ENCODE measurements at regions not wholly inside any gene's neighbourhood (a gene's known extent, or its start where the extent isn't known, plus 50 kb on each side); places are given as distances from the start of the nearest gene placed in this dataset.

DNA sequence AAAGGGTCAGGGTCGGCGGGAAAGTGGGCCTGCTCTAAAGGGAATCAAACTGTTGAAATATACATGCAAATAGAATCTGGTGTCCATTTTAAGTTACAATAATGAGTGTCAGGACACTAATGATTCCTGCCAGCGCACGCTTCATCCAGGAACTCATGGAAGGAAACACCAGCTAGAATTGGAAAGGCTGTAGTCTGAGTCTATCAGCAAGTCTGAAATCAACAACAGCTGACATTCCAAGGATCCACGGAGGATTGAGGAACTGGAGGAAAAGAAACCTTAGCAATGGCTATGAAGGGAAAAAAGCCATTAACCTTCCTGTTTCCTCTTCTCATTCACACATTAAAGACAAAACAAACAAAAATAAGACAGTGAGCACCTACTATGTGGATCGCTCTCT, 1063.1 kb downstream of the NTRK3 start:
- no peak for TF ChIP-seq POLR2A (IDR thresholded peaks at IDR 0.05)
- TF ChIP-seq, protein P1, sequence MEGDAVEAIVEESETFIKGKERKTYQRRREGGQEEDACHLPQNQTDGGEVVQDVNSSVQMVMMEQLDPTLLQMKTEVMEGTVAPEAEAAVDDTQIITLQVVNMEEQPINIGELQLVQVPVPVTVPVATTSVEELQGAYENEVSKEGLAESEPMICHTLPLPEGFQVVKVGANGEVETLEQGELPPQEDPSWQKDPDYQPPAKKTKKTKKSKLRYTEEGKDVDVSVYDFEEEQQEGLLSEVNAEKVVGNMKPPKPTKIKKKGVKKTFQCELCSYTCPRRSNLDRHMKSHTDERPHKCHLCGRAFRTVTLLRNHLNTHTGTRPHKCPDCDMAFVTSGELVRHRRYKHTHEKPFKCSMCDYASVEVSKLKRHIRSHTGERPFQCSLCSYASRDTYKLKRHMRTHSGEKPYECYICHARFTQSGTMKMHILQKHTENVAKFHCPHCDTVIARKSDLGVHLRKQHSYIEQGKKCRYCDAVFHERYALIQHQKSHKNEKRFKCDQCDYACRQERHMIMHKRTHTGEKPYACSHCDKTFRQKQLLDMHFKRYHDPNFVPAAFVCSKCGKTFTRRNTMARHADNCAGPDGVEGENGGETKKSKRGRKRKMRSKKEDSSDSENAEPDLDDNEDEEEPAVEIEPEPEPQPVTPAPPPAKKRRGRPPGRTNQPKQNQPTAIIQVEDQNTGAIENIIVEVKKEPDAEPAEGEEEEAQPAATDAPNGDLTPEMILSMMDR (IDR thresholded peaks at IDR 0.05) = no peak
- no peak for TF ChIP-seq POLR2AphosphoS5 (IDR thresholded peaks at IDR 0.05)
